Coronary artery (tissue), 2 donors: ENCODE measurements at regions not wholly inside any gene's neighbourhood (a gene's known extent, or its start where the extent isn't known, plus 50 kb on each side); places are given as distances from the start of the nearest gene placed in this dataset.
A peak's percentile ranks its signal among the peaks of the same experiment; 100 is the strongest.

ENCODE experiments used
- DNase-seq: peaks from one replicate; pipeline ENCODE4 v3.0.0-alpha.2; 2017; ENCODE audit warnings: low spot score
- H3K27ac ChIP-seq, 2 donors: fragments of 200-600 bp; sonication (generic); one replicate each; pipeline ENCODE4 v1.5.1; 2016 to 2019
- H3K4me3 ChIP-seq: fragments of 200-600 bp; sonication (generic); 2 replicates; pipeline ENCODE4 v1.5.1; 2016; ENCODE audit warnings: mild to moderate bottlenecking, moderate library complexity
- TF ChIP-seq, protein P1 (sequence below): fragments of 200-600 bp; sonication (generic); IDR thresholded peaks from one replicate; pipeline ENCODE4 v1.5.1; 2019; ENCODE audit warnings: antibody characterized with exemption

DNA sequence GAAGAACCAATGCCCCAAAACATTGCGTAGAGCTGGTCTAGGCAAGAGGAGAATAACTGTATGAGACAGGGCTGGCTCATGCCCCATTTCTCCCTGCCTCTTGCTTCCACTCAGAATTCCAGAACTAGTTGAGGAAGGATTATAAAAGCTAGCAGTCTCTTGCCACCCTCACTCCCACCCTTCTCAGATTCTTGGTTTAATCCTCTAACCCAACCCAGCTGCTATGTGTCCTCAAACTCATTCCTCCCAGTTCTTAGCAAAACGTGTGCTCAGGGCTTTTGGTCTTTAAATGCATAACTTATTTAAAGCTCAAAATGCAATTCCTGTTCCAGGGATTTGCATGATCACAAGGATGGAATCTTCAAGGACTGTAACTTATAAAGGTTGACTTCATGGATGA, 466.3 kb downstream of the COG6 start:
- Histone ChIP-seq H3K27ac (peak overlapping the region; percentile 18 to 65), H3K4me3 (no peak overlapping the region)
- TF ChIP-seq, protein P1, sequence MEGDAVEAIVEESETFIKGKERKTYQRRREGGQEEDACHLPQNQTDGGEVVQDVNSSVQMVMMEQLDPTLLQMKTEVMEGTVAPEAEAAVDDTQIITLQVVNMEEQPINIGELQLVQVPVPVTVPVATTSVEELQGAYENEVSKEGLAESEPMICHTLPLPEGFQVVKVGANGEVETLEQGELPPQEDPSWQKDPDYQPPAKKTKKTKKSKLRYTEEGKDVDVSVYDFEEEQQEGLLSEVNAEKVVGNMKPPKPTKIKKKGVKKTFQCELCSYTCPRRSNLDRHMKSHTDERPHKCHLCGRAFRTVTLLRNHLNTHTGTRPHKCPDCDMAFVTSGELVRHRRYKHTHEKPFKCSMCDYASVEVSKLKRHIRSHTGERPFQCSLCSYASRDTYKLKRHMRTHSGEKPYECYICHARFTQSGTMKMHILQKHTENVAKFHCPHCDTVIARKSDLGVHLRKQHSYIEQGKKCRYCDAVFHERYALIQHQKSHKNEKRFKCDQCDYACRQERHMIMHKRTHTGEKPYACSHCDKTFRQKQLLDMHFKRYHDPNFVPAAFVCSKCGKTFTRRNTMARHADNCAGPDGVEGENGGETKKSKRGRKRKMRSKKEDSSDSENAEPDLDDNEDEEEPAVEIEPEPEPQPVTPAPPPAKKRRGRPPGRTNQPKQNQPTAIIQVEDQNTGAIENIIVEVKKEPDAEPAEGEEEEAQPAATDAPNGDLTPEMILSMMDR, result no peak
- DNase-seq, result no peak

DNA sequence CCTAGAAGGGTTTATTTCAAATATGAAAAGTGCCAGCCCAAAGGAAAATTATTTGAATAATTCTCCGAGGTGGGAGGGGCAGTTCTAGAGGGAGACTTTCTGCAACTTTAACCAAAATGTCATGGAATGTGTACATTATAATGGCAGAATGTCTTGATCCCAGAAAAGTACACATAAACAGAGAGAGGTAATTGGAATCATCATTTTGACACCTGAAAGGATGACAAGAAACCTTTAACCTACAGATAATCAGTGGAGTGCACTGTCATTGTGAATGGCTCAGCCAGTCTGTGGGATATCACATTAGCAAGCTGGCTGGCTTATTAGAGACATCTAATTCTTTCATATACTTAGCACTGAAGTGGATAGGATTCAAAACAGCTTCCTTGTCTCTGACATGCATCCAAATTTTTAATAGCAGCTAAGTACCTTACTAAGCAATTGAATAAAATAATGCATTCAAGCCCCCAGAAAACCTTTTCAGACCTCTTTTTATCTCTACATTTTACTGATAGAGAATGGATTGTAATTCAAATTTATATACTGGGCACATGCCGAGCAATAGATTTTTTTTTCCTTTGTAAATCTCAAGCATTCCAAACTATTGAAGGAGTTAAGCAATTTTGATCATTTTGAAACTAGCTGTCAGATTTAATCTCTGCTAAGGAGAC, 468.6 kb downstream of the COG6 start:
- H3K4me3 ChIP-seq, result no peak overlapping the region
- DNase-seq, result no peak
- TF ChIP-seq, protein P1, result no peak
- H3K27ac ChIP-seq, result no peak overlapping the region

DNA sequence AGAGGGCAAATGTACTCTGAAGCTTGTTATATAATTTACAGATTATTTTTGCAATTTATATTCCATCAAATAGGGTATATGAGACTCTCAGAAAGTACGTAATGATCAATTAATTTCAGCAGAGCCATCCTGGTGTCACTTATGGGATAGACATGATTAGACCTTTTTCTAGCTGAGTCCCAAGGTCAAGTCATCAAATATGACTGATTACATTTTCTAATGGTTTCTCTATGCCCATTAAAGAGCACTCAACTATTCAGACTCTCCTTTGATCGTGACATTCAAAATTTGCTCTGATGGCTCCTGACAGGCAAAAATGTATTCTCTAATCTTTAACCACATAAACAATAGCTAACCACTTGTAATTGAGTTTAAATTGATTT, 469.2 kb downstream of the COG6 start:
- TF ChIP-seq, protein P1, result no peak
- DNase-seq, result no peak
- Histone ChIP-seq H3K27ac (no peak overlapping the region), H3K4me3 (no peak overlapping the region)

DNA sequence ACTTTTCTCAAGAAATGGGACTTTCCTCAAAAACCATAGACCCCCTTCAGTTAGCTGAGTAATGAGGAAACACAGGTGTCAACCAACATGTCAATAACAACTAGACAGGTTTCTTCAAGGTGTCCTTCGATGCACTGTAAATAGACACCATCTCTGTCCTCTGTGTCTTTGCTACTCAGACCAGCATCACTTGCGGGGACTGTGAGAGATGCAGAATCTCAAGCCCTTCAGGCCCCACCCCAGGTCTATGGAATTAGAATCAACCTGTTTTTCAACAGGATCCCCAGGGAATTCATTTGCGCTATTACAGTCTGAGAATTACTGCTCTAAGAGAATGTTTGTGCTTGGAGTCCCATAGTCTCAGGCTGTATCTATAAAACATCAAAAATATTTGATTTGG, 469.9 kb downstream of the COG6 start:
- Histone ChIP-seq H3K4me3 (no peak overlapping the region), H3K27ac (no peak overlapping the region)
- TF ChIP-seq, protein P1, result no peak
- no peak for DNase-seq

DNA sequence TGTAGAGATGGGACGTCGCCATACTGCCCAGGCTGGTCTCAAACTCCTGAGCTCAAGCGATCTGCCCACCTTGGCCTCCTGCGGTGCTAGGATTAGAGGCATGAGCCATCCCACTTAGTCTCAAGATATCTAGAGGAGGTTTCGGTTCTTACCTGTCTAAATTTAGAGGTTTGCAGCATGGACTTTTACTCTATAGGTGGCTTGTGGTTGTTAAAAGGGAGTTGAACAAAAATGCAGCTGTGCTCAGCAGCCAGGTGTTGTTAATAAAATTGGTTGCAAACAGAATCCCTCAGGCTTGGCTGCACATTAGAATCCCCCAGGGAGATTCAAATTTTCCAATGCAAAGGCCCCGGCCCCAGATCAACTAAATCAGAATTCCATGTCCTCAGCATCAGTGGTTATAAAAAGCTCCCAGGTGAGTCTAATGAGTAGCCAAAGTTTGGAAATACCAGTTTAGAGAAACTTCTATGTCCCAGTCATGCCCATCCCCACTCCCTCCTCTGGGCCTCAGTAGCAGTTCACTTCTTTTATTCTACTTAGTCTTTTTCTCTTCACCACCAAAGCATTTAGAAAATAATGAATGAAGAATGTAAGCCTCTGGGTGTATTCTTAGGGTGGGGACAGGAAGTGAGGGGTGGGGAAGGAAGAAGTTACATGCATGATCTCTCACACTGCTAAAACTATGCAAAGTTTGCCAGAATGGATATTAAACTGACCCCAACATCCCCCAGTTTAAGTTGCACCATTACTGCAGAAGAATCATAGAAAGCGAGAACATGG, 471.0 kb downstream of the COG6 start:
- TF ChIP-seq, protein P1, result no peak
- Histone ChIP-seq H3K27ac (no peak overlapping the region), H3K4me3 (no peak overlapping the region)
- DNase-seq, result no peak

DNA sequence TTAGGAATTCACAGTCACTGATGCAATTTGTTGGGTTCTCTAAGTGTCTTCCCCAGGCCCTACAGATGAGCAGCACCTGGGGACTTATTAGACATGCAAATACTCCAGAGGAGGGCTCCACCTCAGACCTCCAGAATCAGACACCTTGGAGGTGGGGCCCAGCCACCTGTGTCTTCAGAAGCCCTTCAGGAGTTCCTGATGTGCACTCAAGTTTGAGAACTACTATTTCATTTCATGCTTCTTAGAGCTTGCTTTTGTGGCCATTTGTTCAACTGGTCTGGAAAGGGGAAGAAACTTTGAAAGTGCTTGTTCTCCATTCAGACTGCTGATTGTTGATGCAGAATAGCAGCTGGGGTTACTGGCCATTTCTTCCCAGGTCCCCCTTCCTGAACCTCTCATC, 472.0 kb downstream of the COG6 start:
- Histone ChIP-seq H3K4me3 (no peak overlapping the region), H3K27ac (no peak overlapping the region)
- no peak for DNase-seq
- TF ChIP-seq, protein P1, result no peak

DNA sequence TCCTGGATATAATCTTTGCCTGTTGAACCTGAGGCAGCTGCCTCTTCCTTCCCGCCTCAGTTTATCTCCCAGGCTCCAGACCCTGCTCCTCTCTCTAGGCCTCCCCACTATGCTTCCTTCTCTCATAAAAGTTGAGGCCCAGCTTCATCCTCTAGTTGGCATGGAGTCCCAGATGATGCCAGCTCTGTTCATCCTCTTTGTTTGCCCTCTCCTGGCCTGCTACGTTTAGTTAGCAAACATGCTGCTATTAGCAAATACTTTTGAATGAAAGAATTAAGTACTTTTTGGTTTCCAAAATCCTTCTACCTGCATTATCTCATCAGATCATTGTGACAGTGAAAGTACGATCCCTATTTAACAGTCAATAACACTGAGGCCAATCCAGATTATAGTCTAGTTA, 472.5 kb downstream of the COG6 start:
- TF ChIP-seq, protein P1, result no peak
- Histone ChIP-seq H3K4me3 (no peak overlapping the region), H3K27ac (no peak overlapping the region)
- DNase-seq, result no peak
